CD4-positive, alpha-beta memory T cell (primary cell): ENCODE measurements at regions not wholly inside any gene's neighbourhood (a gene's known extent, or its start where the extent isn't known, plus 50 kb on each side); places are given as distances from the start of the nearest gene placed in this dataset.
"Not testable (repeated sequence)": the region's sequence is repeated elsewhere in the genome, so short reads cannot be mapped to it uniquely, and the experiment has no call there.

ENCODE experiments used
- CTCF ChIA-PET: fragments of 350-600 bp; sonication (Branson Sonifier 250); formaldehyde crosslinking; loops from one replicate; lab custom pipeline; 2021; ENCODE audit warnings: inconsistent platforms; ENCODE audit not compliant: partially characterized antibody; lab: Charles Lee
- POLR2A ChIA-PET: fragments of 350-600 bp; sonication (Branson Sonifier 250); formaldehyde crosslinking; loops from one replicate; lab custom pipeline; 2021; ENCODE audit not compliant: partially characterized antibody; lab: Charles Lee
- DNase-seq, 5 donors: peaks; one replicate each; pipeline versions ENCODE4 v3.0.0 to v3.0.0-alpha.2; 2020 to 2022; ENCODE audit warnings: mixed read lengths in 1 of 5
- H3K27ac ChIP-seq: one replicate; pipeline ENCODE4 v1.7.0; 2013; ENCODE audit warnings: low read depth, low read length
- H3K27me3 ChIP-seq: 2 replicates; pipeline ENCODE4 v1.7.0; 2013; ENCODE audit warnings: mild to moderate bottlenecking, low read length, moderate library complexity; ENCODE audit not compliant: insufficient read depth
- H3K36me3 ChIP-seq: 2 replicates; pipeline ENCODE4 v1.7.0; 2013; ENCODE audit warnings: mild to moderate bottlenecking, low read length, moderate library complexity; ENCODE audit not compliant: insufficient read depth
- H3K4me1 ChIP-seq: 2 replicates; pipeline ENCODE4 v1.7.0; 2013; ENCODE audit warnings: mild to moderate bottlenecking, low read length, moderate library complexity; ENCODE audit not compliant: insufficient read depth
- H3K4me3 ChIP-seq, 2 donors: one replicate each; pipeline ENCODE4 v1.7.0; 2013; ENCODE audit warnings: low read length in 2 of 2, mild to moderate bottlenecking in 1 of 2
- H3K9me3 ChIP-seq, 2 donors: one replicate each; pipeline ENCODE4 v1.7.0; 2013; ENCODE audit warnings: low read length in 2 of 2, control low read depth in 1 of 2; ENCODE audit not compliant: control insufficient read depth in 1 of 2
- H3K27ac Mint-ChIP-seq, 7 donors: one replicate each; pipeline ENCODE4 v1.8.0; 2020 to 2021; ENCODE audit warnings: mixed read lengths in 7 of 7, mild to moderate bottlenecking in 6 of 7, inconsistent platforms in 3 of 7, moderate library complexity in 3 of 7
- H3K27me3 Mint-ChIP-seq, 2 donors: one replicate each; pipeline ENCODE4 v1.8.0; 2020 to 2021; ENCODE audit warnings: mixed read lengths in 2 of 2
- H3K36me3 Mint-ChIP-seq, 2 donors: one replicate each; pipeline ENCODE4 v1.8.0; 2020 to 2021; ENCODE audit warnings: mixed read lengths in 2 of 2, inconsistent platforms in 1 of 2, mild to moderate bottlenecking in 1 of 2
- H3K4me1 Mint-ChIP-seq, 4 donors: one replicate each; pipeline ENCODE4 v1.8.0; 2020 to 2021; ENCODE audit warnings: mixed read lengths in 4 of 4, mild to moderate bottlenecking in 1 of 4
- H3K4me3 Mint-ChIP-seq, 8 donors: one replicate each; pipeline ENCODE4 v1.8.0; 2020 to 2021; ENCODE audit warnings: mixed read lengths in 8 of 8, mild to moderate bottlenecking in 7 of 8, moderate library complexity in 6 of 8, inconsistent platforms in 3 of 8
- H3K9me3 Mint-ChIP-seq, 8 donors: one replicate each; pipeline ENCODE4 v1.8.0; 2020 to 2021; ENCODE audit warnings: mixed read lengths in 8 of 8, mild to moderate bottlenecking in 5 of 8, inconsistent platforms in 3 of 8, moderate library complexity in 1 of 8
- intact Hi-C: fragments of 100-400 bp; cut with micrococcal nuclease; formaldehyde crosslinking; loops from one replicate; pipeline ENCODE4 v1.15.1; 2023

- intact Hi-C loops, result no loop called here
- no peak overlapping the region for H3K4me3 Mint-ChIP-seq
- no peaks in the 10 kb centered on the region for H3K36me3 Mint-ChIP-seq
- CTCF ChIA-PET, result no interaction called here
- no peaks in the 10 kb centered on the region for H3K27me3 Mint-ChIP-seq
- peaks cover 0 to 10% (median 3%) of the 10 kb centered on the region in 8 donors for H3K9me3 Mint-ChIP-seq
- H3K27ac ChIP-seq, result no peak overlapping the region
- H3K4me3 ChIP-seq, result no peak overlapping the region
- H3K4me1 Mint-ChIP-seq, result no peaks in the 10 kb centered on the region
- no peaks in the 10 kb centered on the region for H3K9me3 ChIP-seq
- no peak for DNase-seq
- POLR2A ChIA-PET, result no interaction called here
- no peak overlapping the region for H3K27ac Mint-ChIP-seq
- H3K4me1 ChIP-seq, result no peaks in the 10 kb centered on the region
- no peaks in the 10 kb centered on the region for H3K27me3 ChIP-seq
- H3K36me3 ChIP-seq, result no peaks in the 10 kb centered on the region
These were observed 114.1 kb downstream of the FSCB start for GRCh38 chr14:44392984-44393383.

- intact Hi-C loops, result no loop called here
- no peak overlapping the region for H3K4me3 ChIP-seq
- DNase-seq, result no peak
- no peaks in the 10 kb centered on the region for H3K36me3 ChIP-seq
- peaks cover 0 to 6% (median under 1%) of the 10 kb centered on the region in 8 donors for H3K9me3 Mint-ChIP-seq
- ChIA-PET POLR2A (no interaction called here), CTCF (no interaction called here)
- no peaks in the 10 kb centered on the region for H3K4me1 Mint-ChIP-seq
- H3K27ac ChIP-seq, result no peak overlapping the region
- H3K27me3 Mint-ChIP-seq, result no peaks in the 10 kb centered on the region
- no peak overlapping the region for H3K27ac Mint-ChIP-seq
- H3K27me3 ChIP-seq, result no peaks in the 10 kb centered on the region
- H3K4me3 Mint-ChIP-seq, result no peak overlapping the region
- no peaks in the 10 kb centered on the region for H3K9me3 ChIP-seq
- no peaks in the 10 kb centered on the region for H3K36me3 Mint-ChIP-seq
- no peaks in the 10 kb centered on the region for H3K4me1 ChIP-seq
These were observed 118.8 kb downstream of the FSCB start for GRCh38 chr14:44388306-44388705.

GRCh38 chr14:44385906-44386305, 121.2 kb downstream of the FSCB start:
- H3K4me3 Mint-ChIP-seq, result no peak overlapping the region
- H3K27ac Mint-ChIP-seq, result no peak overlapping the region
- Histone ChIP-seq H3K36me3 (no peaks in the 10 kb centered on the region), H3K4me3 (no peak overlapping the region), H3K27ac (no peak overlapping the region), H3K27me3 (no peaks in the 10 kb centered on the region), H3K4me1 (no peaks in the 10 kb centered on the region), H3K9me3 (no peaks in the 10 kb centered on the region)
- CTCF ChIA-PET, result no interaction called here
- H3K36me3 Mint-ChIP-seq, result no peaks in the 10 kb centered on the region
- no peaks in the 10 kb centered on the region for H3K4me1 Mint-ChIP-seq
- peaks cover 0 to 6% (median under 1%) of the 10 kb centered on the region in 8 donors for H3K9me3 Mint-ChIP-seq
- POLR2A ChIA-PET, result no interaction called here
- H3K27me3 Mint-ChIP-seq, result no peaks in the 10 kb centered on the region
- intact Hi-C loops, result no loop called here
- no peak for DNase-seq

GRCh38 chr14:44385296-44385695, 121.8 kb downstream of the FSCB start:
- H3K9me3 Mint-ChIP-seq, DNase-seq, H3K27ac Mint-ChIP-seq, H3K27ac ChIP-seq, H3K9me3 ChIP-seq, H3K36me3 ChIP-seq, H3K36me3 Mint-ChIP-seq, CTCF ChIA-PET, POLR2A ChIA-PET, H3K27me3 ChIP-seq, H3K4me3 Mint-ChIP-seq, H3K4me1 Mint-ChIP-seq, H3K4me1 ChIP-seq, H3K4me3 ChIP-seq, intact Hi-C loops, H3K27me3 Mint-ChIP-seq: not testable (repeated sequence)

GRCh38 chr14:44384601-44385293, 122.3 kb downstream of the FSCB start:
- H3K36me3 ChIP-seq, POLR2A ChIA-PET, H3K4me1 ChIP-seq, H3K9me3 Mint-ChIP-seq, DNase-seq, H3K9me3 ChIP-seq, H3K27me3 Mint-ChIP-seq, CTCF ChIA-PET, H3K27ac Mint-ChIP-seq, H3K4me3 ChIP-seq, H3K27ac ChIP-seq, intact Hi-C loops, H3K27me3 ChIP-seq, H3K4me1 Mint-ChIP-seq, H3K4me3 Mint-ChIP-seq, H3K36me3 Mint-ChIP-seq: not testable (repeated sequence)

- H3K4me1 Mint-ChIP-seq, result no peaks in the 10 kb centered on the region
These were observed 123.0 kb downstream of the FSCB start for GRCh38 chr14:44384093-44384492.

GRCh38 chr14:44383636-44384035, 123.4 kb downstream of the FSCB start:
- no peaks in the 10 kb centered on the region for H3K27me3 ChIP-seq
- H3K27ac ChIP-seq, result no peak overlapping the region
- H3K4me1 Mint-ChIP-seq, result no peaks in the 10 kb centered on the region
- H3K9me3 Mint-ChIP-seq, result peaks cover 0 to 6% (median 0%) of the 10 kb centered on the region in 8 donors
- no peak overlapping the region for H3K27ac Mint-ChIP-seq
- H3K4me1 ChIP-seq, result no peaks in the 10 kb centered on the region
- intact Hi-C loops, result no loop called here
- ChIA-PET POLR2A (no interaction called here), CTCF (no interaction called here)
- no peaks in the 10 kb centered on the region for H3K27me3 Mint-ChIP-seq
- no peak overlapping the region for H3K4me3 Mint-ChIP-seq
- H3K4me3 ChIP-seq, result no peak overlapping the region
- no peak for DNase-seq
- no peaks in the 10 kb centered on the region for H3K36me3 Mint-ChIP-seq
- no peaks in the 10 kb centered on the region for H3K36me3 ChIP-seq
- H3K9me3 ChIP-seq, result no peaks in the 10 kb centered on the region

More at GRCh38 chr14:44384093-44384492, 123.0 kb downstream of the FSCB start:
- CTCF ChIA-PET, result no interaction called here
- intact Hi-C loops, result no loop called here
- Histone ChIP-seq H3K4me1 (no peaks in the 10 kb centered on the region), H3K27me3 (no peaks in the 10 kb centered on the region), H3K36me3 (no peaks in the 10 kb centered on the region), H3K27ac (no peak overlapping the region), H3K9me3 (no peaks in the 10 kb centered on the region), H3K4me3 (no peak overlapping the region)
- Mint-ChIP-seq H3K9me3 (peaks cover 0 to 6% (median 0%) of the 10 kb centered on the region in 8 donors), H3K36me3 (no peaks in the 10 kb centered on the region), H3K4me3 (no peak overlapping the region), H3K27me3 (no peaks in the 10 kb centered on the region), H3K27ac (no peak overlapping the region)
- DNase-seq, result no peak
- POLR2A ChIA-PET, result no interaction called here
